HG03432 (cell line): ENCODE measurements at regions not wholly inside any gene's neighbourhood (a gene's known extent, or its start where the extent isn't known, plus 50 kb on each side); places are given as distances from the start of the nearest gene placed in this dataset.

ENCODE experiments used
- ATAC-seq: cut with Tn5 transposase; IDR thresholded peaks from one replicate; pipeline ENCODE4 v1.9.1; 2021; ENCODE audit warnings: mild to moderate bottlenecking, moderate library complexity; ENCODE audit not compliant: unreplicated experiment

GRCh38 chr4:81965454-81965853 lies 408.3 kb downstream of the HNRNPD start:
- no peak for ATAC-seq

- ATAC-seq = no peak
These were observed 410.1 kb downstream of the HNRNPD start for GRCh38 chr4:81963763-81964020.

- ATAC-seq = no peak
These were observed 410.6 kb downstream of the HNRNPD start for GRCh38 chr4:81963015-81963762.

GRCh38 chr4:81960961-81961360 lies 412.8 kb downstream of the HNRNPD start:
- ATAC-seq = no peak

- no peak for ATAC-seq
These were observed 419.5 kb downstream of the HNRNPD start for GRCh38 chr4:81954271-81954670.

GRCh38 chr4:81951891-81952455 lies 421.8 kb downstream of the HNRNPD start:
- ATAC-seq = no peak

- no peak for ATAC-seq
These were observed 426.8 kb downstream of the HNRNPD start for GRCh38 chr4:81946996-81947395.

GRCh38 chr4:81930506-81931238 lies 443.1 kb downstream of the HNRNPD start:
- peak; percentile 50 for ATAC-seq

GRCh38 chr4:81923140-81923539 lies 450.7 kb downstream of the HNRNPD start:
- ATAC-seq = no peak

- no peak for ATAC-seq
These were observed 450.6 kb upstream of the RASGEF1B start for GRCh38 chr4:81922313-81922712.

- peak; percentile 59 for ATAC-seq
These were observed 450.0 kb upstream of the RASGEF1B start for GRCh38 chr4:81921751-81922159.

- ATAC-seq = no peak
These were observed 448.1 kb upstream of the RASGEF1B start for GRCh38 chr4:81919810-81920209.

GRCh38 chr4:81919223-81919622 lies 447.5 kb upstream of the RASGEF1B start:
- peak; percentile 62 for ATAC-seq

GRCh38 chr4:81915430-81915829 lies 443.7 kb upstream of the RASGEF1B start:
- no peak for ATAC-seq

- ATAC-seq = peak; percentile 80
These were observed 442.9 kb upstream of the RASGEF1B start for GRCh38 chr4:81914623-81915022.

- ATAC-seq = peak; percentile 70
These were observed 441.7 kb upstream of the RASGEF1B start for GRCh38 chr4:81913427-81913879.

GRCh38 chr4:81912376-81913030 lies 440.8 kb upstream of the RASGEF1B start:
- ATAC-seq = no peak

GRCh38 chr4:81906905-81907304 lies 435.2 kb upstream of the RASGEF1B start:
- ATAC-seq = no peak

- peak; percentile 97 for ATAC-seq
These were observed 434.3 kb upstream of the RASGEF1B start for GRCh38 chr4:81905971-81906370.

GRCh38 chr4:81904121-81904520 lies 432.4 kb upstream of the RASGEF1B start:
- no peak for ATAC-seq

GRCh38 chr4:81903212-81903611 lies 431.5 kb upstream of the RASGEF1B start:
- ATAC-seq = no peak
